ENCODE measurements at regions not wholly inside any gene's neighbourhood (a gene's known extent, or its start where the extent isn't known, plus 50 kb on each side); places are given as distances from the start of the nearest gene placed in this dataset.

GRCh38 chr6:170044836-170045562 is 245.9 kb downstream of the DLL1 start:
- Histone ChIP-seq H4K20me1 (no peaks in the 10 kb centered on the region), H3K4me3 (no peak overlapping the region), H3K4me1 (peaks cover 0 to 69% (median 36%) of the 10 kb centered on the region in 10 experiments; a peak in 14 of 20 replicates), H3K9me3 (replicated peaks in 1 of 11) (peaks cover 0 to 24% (median 0%) of the 10 kb centered on the region in 11 experiments; a peak in 7 of 22 replicates), H3K9ac (no peak overlapping the region), H3K4me2 (peak overlapping the region in 2 of 11 experiments; percentile 81 to 84; a peak in 4 of 22 replicates), H3K27ac (peak overlapping the region in 1 of 11 experiments; percentile 87; a peak in 2 of 22 replicates), H3K36me3 (no peaks in the 10 kb centered on the region), H3K27me3 (no peaks in the 10 kb centered on the region)
- no peak for TF ChIP-seq Cebpa-rat (IDR thresholded peaks at IDR 0.05)

GRCh38 chr6:170043881-170044790 is 246.7 kb downstream of the DLL1 start:
- Histone ChIP-seq H3K36me3 (no peaks in the 10 kb centered on the region), H3K27ac (no peak overlapping the region), H3K9me3 (replicated peaks in 1 of 11) (peaks cover 0 to 24% (median 0%) of the 10 kb centered on the region in 11 experiments; a peak in 7 of 22 replicates), H3K4me3 (no peak overlapping the region), H3K4me2 (peak overlapping the region in 3 of 11 experiments; percentile 5 to 84 (median 20); a peak in 4 of 22 replicates), H3K4me1 (peaks cover 0 to 61% (median 27%) of the 10 kb centered on the region in 10 experiments; a peak in 14 of 20 replicates), H3K9ac (no peak overlapping the region), H3K27me3 (no peaks in the 10 kb centered on the region), H4K20me1 (no peaks in the 10 kb centered on the region)
- no peak for TF ChIP-seq Cebpa-rat (IDR thresholded peaks at IDR 0.05)

DNA sequence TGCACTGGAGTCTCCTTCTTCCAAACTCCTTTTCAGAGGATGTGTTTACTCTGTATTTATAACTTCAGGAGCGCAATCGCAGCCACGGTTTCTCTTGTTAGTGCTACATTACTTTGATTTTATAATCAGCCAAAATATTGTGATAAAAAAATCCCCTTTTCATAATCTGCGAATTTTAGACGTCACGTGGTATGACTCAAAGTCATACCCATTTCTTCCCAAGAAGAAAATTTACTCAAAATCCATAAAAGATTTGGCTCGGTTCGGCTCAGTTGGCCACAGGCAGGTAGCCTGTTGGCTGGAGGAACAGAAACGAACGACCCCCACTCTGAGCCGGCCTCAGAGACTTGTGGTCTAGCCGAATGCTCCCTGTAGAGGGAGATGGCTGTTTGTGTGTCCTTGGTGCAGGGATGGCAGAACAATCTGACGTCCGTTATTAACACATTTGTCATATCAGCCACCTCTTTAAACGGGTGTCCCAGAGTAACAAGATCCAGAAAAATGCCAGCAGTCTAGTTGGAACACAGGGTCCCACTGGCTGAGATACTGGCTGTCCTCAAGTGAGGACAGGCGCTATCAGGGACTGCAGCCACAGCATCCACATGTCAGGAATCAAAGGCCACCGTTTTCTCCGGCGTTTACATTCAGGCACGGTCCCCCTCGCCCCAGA is 247.6 kb downstream of the DLL1 start:
- TF ChIP-seq Cebpa-rat (IDR thresholded peaks at IDR 0.05) = no peak
- no peaks in the 10 kb centered on the region for H3K27me3 ChIP-seq

DNA sequence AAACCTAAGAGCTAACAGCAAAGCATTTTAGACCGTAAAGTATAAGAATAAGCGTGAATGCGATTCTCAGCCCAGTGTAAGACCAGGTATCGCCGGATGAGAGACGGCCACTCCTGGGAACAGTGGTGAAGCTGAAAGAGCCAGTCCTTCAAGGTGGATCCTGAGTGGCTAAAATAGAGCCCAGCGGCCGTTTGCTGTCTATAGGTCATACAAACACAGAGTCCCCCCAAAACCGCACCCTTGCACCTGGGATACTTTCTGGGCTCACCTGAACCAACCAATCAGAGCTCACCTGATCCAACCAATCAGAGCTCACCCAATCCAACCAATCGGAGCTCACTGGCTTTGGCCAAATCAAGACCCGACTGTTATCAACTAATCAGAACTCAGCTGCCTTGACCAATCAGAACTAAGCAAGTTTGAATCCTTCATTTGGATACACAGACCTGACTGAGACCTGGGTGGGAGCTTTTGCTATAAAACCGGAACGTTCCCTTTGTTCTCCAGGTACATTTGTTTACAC is 248.2 kb downstream of the DLL1 start:
- no peak for TF ChIP-seq Cebpa-rat (IDR thresholded peaks at IDR 0.05)
- peaks cover 0 to 21% (median 0%) of the 10 kb centered on the region in 11 experiments; a peak in 7 of 22 replicates for H3K9me3 ChIP-seq (replicated peaks in 1 of 11)
- H3K4me1 ChIP-seq = peaks cover 4 to 46% (median 16%) of the 10 kb centered on the region in 10 experiments; a peak in 14 of 20 replicates
- no peaks in the 10 kb centered on the region for H3K36me3 ChIP-seq
- H3K9ac ChIP-seq = no peak overlapping the region
- H3K27ac ChIP-seq = no peak overlapping the region
- H4K20me1 ChIP-seq = no peaks in the 10 kb centered on the region
- no peak overlapping the region for H3K4me2 ChIP-seq
- H3K27me3 ChIP-seq = no peaks in the 10 kb centered on the region
- H3K4me3 ChIP-seq = no peak overlapping the region

More for the DNA sequence above, 247.6 kb downstream of the DLL1 start:
- Histone ChIP-seq H3K4me3 (no peak overlapping the region), H3K4me1 (peaks cover 4 to 52% (median 23%) of the 10 kb centered on the region in 10 experiments; a peak in 15 of 20 replicates), H3K4me2 (no peak overlapping the region), H4K20me1 (no peaks in the 10 kb centered on the region), H3K27ac (no peak overlapping the region), H3K9me3 (replicated peaks in 1 of 11) (peaks cover 0 to 24% (median 0%) of the 10 kb centered on the region in 11 experiments; a peak in 7 of 22 replicates), H3K9ac (no peak overlapping the region), H3K36me3 (no peaks in the 10 kb centered on the region)

DNA sequence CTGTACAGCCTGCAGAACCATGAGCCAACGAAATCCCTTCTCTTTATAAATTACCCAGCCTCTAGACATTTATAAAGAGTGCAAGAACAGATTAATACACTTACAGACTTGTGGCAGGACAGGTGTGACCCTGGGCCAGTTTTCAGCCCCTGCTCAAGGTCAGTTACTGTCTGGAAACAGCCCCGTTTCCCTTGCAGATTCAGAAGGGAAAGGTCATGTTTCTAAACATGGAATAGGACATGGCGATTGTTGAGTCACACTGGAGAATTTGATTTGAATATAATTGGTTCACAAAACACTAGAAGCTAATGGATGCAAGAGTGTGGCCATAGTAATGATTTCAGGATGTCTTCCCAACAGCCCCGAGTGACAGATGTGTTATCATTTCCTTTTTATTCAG is 248.8 kb downstream of the DLL1 start:
- no peak overlapping the region for H3K4me2 ChIP-seq
- no peaks in the 10 kb centered on the region for H4K20me1 ChIP-seq
- H3K36me3 ChIP-seq = no peaks in the 10 kb centered on the region
- peaks cover 4 to 46% (median 12%) of the 10 kb centered on the region in 10 experiments; a peak in 14 of 20 replicates for H3K4me1 ChIP-seq
- H3K27me3 ChIP-seq = no peaks in the 10 kb centered on the region
- no peak overlapping the region for H3K9ac ChIP-seq
- no peak overlapping the region for H3K4me3 ChIP-seq
- H3K9me3 ChIP-seq (replicated peaks in 1 of 11) = peaks cover 0 to 18% (median 0%) of the 10 kb centered on the region in 11 experiments; a peak in 7 of 22 replicates
- no peak overlapping the region for H3K27ac ChIP-seq
- TF ChIP-seq Cebpa-rat (IDR thresholded peaks at IDR 0.05) = no peak

GRCh38 chr6:170041526-170041925 is 249.4 kb downstream of the DLL1 start:
- TF ChIP-seq Cebpa-rat (IDR thresholded peaks at IDR 0.05) = no peak
- H3K27me3 ChIP-seq = no peaks in the 10 kb centered on the region
- H3K4me1 ChIP-seq = peaks cover 4 to 46% (median 9%) of the 10 kb centered on the region in 10 experiments; a peak in 13 of 20 replicates
- peaks cover 0 to 18% (median 0%) of the 10 kb centered on the region in 11 experiments; a peak in 8 of 22 replicates for H3K9me3 ChIP-seq (replicated peaks in 1 of 11)
- H3K4me2 ChIP-seq = no peak overlapping the region
- H4K20me1 ChIP-seq = no peaks in the 10 kb centered on the region
- H3K27ac ChIP-seq = no peak overlapping the region
- H3K36me3 ChIP-seq = no peaks in the 10 kb centered on the region
- H3K9ac ChIP-seq = no peak overlapping the region
- no peak overlapping the region for H3K4me3 ChIP-seq

DNA sequence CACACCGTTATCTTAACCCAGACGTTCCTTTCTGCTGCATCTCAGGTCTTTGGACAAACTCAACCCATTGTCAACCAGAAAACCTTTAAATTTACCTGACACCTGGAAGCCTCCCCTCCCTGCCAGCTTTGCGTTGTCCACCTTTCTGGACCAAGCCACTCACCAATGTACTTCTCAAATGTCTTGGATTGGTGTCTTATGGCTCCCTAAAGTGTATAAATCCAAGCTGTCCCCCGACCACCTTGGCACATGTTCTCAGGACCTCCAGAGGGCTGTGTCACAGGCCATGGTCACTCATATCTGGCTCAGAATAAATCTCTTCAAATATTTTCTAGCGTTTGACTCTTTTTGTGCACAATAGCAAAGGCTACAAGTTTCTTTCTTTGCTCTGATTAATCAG is 250.0 kb downstream of the DLL1 start:
- H3K9me3 ChIP-seq (replicated peaks in 1 of 11) = peaks cover 0 to 19% (median 0%) of the 10 kb centered on the region in 11 experiments; a peak in 10 of 22 replicates
- no peaks in the 10 kb centered on the region for H4K20me1 ChIP-seq
- no peak for TF ChIP-seq Cebpa-rat (IDR thresholded peaks at IDR 0.05)
- H3K4me2 ChIP-seq = peak overlapping the region in 1 of 11 experiments; percentile 28; a peak in 1 of 22 replicates
- H3K4me1 ChIP-seq = peaks cover 4 to 46% (median 7%) of the 10 kb centered on the region in 10 experiments; a peak in 11 of 20 replicates
- no peak overlapping the region for H3K27ac ChIP-seq
- H3K36me3 ChIP-seq = no peaks in the 10 kb centered on the region
- H3K4me3 ChIP-seq = no peak overlapping the region
- H3K27me3 ChIP-seq = no peaks in the 10 kb centered on the region
- H3K9ac ChIP-seq = no peak overlapping the region

GRCh38 chr6:170040115-170040500 is 250.8 kb downstream of the DLL1 start:
- Histone ChIP-seq H3K9me3 (replicated peaks in 1 of 11) (peaks cover 0 to 22% (median 0%) of the 10 kb centered on the region in 11 experiments; a peak in 10 of 22 replicates), H3K4me3 (no peak overlapping the region), H3K4me1 (peaks cover 4 to 46% (median 7%) of the 10 kb centered on the region in 10 experiments; a peak in 10 of 20 replicates), H3K27me3 (no peaks in the 10 kb centered on the region), H3K27ac (peak overlapping the region in 1 of 11 experiments; percentile 7; a peak in 1 of 22 replicates), H3K36me3 (no peaks in the 10 kb centered on the region), H3K4me2 (peak overlapping the region in 2 of 11 experiments; percentile 1 to 28; a peak in 2 of 22 replicates), H3K9ac (no peak overlapping the region), H4K20me1 (no peaks in the 10 kb centered on the region)
- TF ChIP-seq Cebpa-rat (IDR thresholded peaks at IDR 0.05) = no peak
